CD4-positive, alpha-beta memory T cell (primary cell): ENCODE measurements at regions not wholly inside any gene's neighbourhood (a gene's known extent, or its start where the extent isn't known, plus 50 kb on each side); places are given as distances from the start of the nearest gene placed in this dataset.

ENCODE experiments used
- CTCF ChIA-PET: fragments of 350-600 bp; sonication (Branson Sonifier 250); formaldehyde crosslinking; loops from one replicate; lab custom pipeline; 2021; ENCODE audit warnings: inconsistent platforms; ENCODE audit not compliant: partially characterized antibody; lab: Charles Lee
- POLR2A ChIA-PET: fragments of 350-600 bp; sonication (Branson Sonifier 250); formaldehyde crosslinking; loops from one replicate; lab custom pipeline; 2021; ENCODE audit not compliant: partially characterized antibody; lab: Charles Lee
- DNase-seq, 5 donors: peaks; one replicate each; pipeline versions ENCODE4 v3.0.0 to v3.0.0-alpha.2; 2020 to 2022; ENCODE audit warnings: mixed read lengths in 1 of 5
- H3K27ac ChIP-seq: one replicate; pipeline ENCODE4 v1.7.0; 2013; ENCODE audit warnings: low read depth, low read length
- H3K27me3 ChIP-seq: 2 replicates; pipeline ENCODE4 v1.7.0; 2013; ENCODE audit warnings: mild to moderate bottlenecking, low read length, moderate library complexity; ENCODE audit not compliant: insufficient read depth
- H3K36me3 ChIP-seq: 2 replicates; pipeline ENCODE4 v1.7.0; 2013; ENCODE audit warnings: mild to moderate bottlenecking, low read length, moderate library complexity; ENCODE audit not compliant: insufficient read depth
- H3K4me1 ChIP-seq: 2 replicates; pipeline ENCODE4 v1.7.0; 2013; ENCODE audit warnings: mild to moderate bottlenecking, low read length, moderate library complexity; ENCODE audit not compliant: insufficient read depth
- H3K4me3 ChIP-seq, 2 donors: one replicate each; pipeline ENCODE4 v1.7.0; 2013; ENCODE audit warnings: low read length in 2 of 2, mild to moderate bottlenecking in 1 of 2
- H3K9me3 ChIP-seq, 2 donors: one replicate each; pipeline ENCODE4 v1.7.0; 2013; ENCODE audit warnings: low read length in 2 of 2, control low read depth in 1 of 2; ENCODE audit not compliant: control insufficient read depth in 1 of 2
- H3K27ac Mint-ChIP-seq, 7 donors: one replicate each; pipeline ENCODE4 v1.8.0; 2020 to 2021; ENCODE audit warnings: mixed read lengths in 7 of 7, mild to moderate bottlenecking in 6 of 7, inconsistent platforms in 3 of 7, moderate library complexity in 3 of 7
- H3K27me3 Mint-ChIP-seq, 2 donors: one replicate each; pipeline ENCODE4 v1.8.0; 2020 to 2021; ENCODE audit warnings: mixed read lengths in 2 of 2
- H3K36me3 Mint-ChIP-seq, 2 donors: one replicate each; pipeline ENCODE4 v1.8.0; 2020 to 2021; ENCODE audit warnings: mixed read lengths in 2 of 2, inconsistent platforms in 1 of 2, mild to moderate bottlenecking in 1 of 2
- H3K4me1 Mint-ChIP-seq, 4 donors: one replicate each; pipeline ENCODE4 v1.8.0; 2020 to 2021; ENCODE audit warnings: mixed read lengths in 4 of 4, mild to moderate bottlenecking in 1 of 4
- H3K4me3 Mint-ChIP-seq, 8 donors: one replicate each; pipeline ENCODE4 v1.8.0; 2020 to 2021; ENCODE audit warnings: mixed read lengths in 8 of 8, mild to moderate bottlenecking in 7 of 8, moderate library complexity in 6 of 8, inconsistent platforms in 3 of 8
- H3K9me3 Mint-ChIP-seq, 8 donors: one replicate each; pipeline ENCODE4 v1.8.0; 2020 to 2021; ENCODE audit warnings: mixed read lengths in 8 of 8, mild to moderate bottlenecking in 5 of 8, inconsistent platforms in 3 of 8, moderate library complexity in 1 of 8
- intact Hi-C: fragments of 100-400 bp; cut with micrococcal nuclease; formaldehyde crosslinking; loops from one replicate; pipeline ENCODE4 v1.15.1; 2023

DNA sequence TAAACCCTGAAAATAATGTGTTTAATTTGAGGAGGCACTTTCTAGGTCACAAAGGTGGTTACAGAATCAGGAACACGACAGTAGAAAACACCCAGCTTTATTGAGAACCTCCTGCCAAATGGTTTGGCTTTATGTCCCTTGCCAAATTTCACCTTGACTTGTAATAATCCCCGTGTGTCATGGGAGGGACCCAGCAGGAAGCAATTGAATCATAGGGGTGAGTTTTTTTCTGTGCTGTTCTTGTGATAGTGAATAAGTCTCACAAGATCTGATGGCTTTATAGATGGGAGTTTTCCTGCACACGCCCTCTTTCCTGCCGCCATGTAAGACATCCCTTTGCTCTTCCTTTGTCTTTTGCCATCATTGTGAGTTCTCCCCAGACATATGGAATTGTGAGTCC is 193.8 kb upstream of the KLF6 start:
- H3K36me3 ChIP-seq, result no peaks in the 10 kb centered on the region
- CTCF ChIA-PET, result no interaction called here
- Mint-ChIP-seq H3K27ac (peak overlapping the region in 4 of 7 donors; percentile 25 to 92 (median 50)), H3K9me3 (peaks cover 0 to 6% (median 5%) of the 10 kb centered on the region in 8 donors), H3K4me3 (peak overlapping the region in 6 of 8 donors; percentile 0 to 81 (median 32)), H3K36me3 (peaks cover 3% of the 10 kb centered on the region in 2 donors), H3K27me3 (no peaks in the 10 kb centered on the region), H3K4me1 (peaks cover 11 to 48% (median 21%) of the 10 kb centered on the region in 4 donors)
- POLR2A ChIA-PET, result interaction anchor here (0.6 to 6.2 kb wide), 6 partner anchors 18 to 222 kb away, joined by 3 to 90 read pairs (median 6); partner anchors contain the start of gene KLF6
- no peak overlapping the region for H3K27ac ChIP-seq
- no peaks in the 10 kb centered on the region for H3K27me3 ChIP-seq
- intact Hi-C loops, result loop anchor here (10.0 kb wide), 2 partner anchors 194 to 676 kb away; partner anchors contain the start of gene KLF6
- H3K4me1 ChIP-seq, result peaks cover 87% of the 10 kb centered on the region
- peak in 3 of 5 donors; percentile 26 to 65 (median 47) for DNase-seq
- H3K4me3 ChIP-seq, result no peak overlapping the region
- no peaks in the 10 kb centered on the region for H3K9me3 ChIP-seq

DNA sequence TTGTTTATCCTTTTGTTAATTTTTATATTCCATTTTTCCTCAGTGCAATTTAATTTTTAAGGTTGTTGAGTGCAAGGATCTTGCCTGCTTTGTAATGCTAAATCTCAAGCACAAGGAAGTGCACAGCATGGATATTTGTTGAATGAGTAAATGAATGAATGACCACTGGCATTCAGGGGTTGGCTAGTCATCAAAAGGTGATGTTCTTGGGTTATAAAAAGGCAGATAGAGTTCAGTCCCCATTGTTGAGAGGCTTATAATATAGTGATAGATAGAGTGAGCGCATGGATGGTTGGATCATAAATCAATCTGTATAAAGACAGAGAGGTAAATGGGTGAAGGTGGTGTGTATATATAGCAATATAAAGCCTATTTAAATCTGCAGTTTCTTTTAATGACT is 193.2 kb upstream of the KLF6 start:
- peaks cover 92% of the 10 kb centered on the region for H3K4me1 ChIP-seq
- intact Hi-C loops, result loop anchor here (10.0 kb wide), 2 partner anchors 193 to 677 kb away; partner anchors contain the start of gene KLF6
- Mint-ChIP-seq H3K27me3 (no peaks in the 10 kb centered on the region), H3K4me1 (peaks cover 14 to 48% (median 22%) of the 10 kb centered on the region in 4 donors), H3K36me3 (peaks cover 3% of the 10 kb centered on the region in 2 donors), H3K9me3 (peaks cover 0 to 6% (median 4%) of the 10 kb centered on the region in 8 donors), H3K27ac (no peak overlapping the region), H3K4me3 (no peak overlapping the region)
- H3K36me3 ChIP-seq, result no peaks in the 10 kb centered on the region
- H3K4me3 ChIP-seq, result no peak overlapping the region
- H3K27ac ChIP-seq, result no peak overlapping the region
- DNase-seq, result no peak
- H3K27me3 ChIP-seq, result no peaks in the 10 kb centered on the region
- H3K9me3 ChIP-seq, result no peaks in the 10 kb centered on the region
- ChIA-PET CTCF (no interaction called here), POLR2A (interaction anchor here (0.6 to 6.2 kb wide), 6 partner anchors 103 to 221 kb away, joined by 3 to 90 read pairs (median 4); partner anchors contain the start of gene KLF6)

DNA sequence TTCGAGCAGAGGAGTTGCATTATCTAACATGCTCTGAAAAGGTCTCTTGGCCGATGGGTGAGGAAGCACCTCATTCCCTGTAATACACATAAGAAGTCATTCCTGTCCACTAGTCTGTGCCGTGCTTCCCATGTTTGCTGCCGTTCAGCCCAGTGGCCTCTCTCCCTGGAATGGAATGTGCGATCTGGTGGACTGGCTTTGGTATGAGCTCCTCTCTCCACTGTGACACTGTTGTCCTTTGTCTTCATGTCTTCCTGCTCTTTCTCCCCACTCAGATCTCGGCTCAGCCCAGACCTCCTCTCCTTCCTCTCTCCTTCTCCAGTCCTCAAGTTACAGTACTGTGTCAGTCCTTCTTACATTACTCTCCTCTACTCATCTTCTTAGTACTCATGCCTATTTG is 192.8 kb upstream of the KLF6 start:
- no peak overlapping the region for H3K4me3 Mint-ChIP-seq
- Histone ChIP-seq H3K27me3 (no peaks in the 10 kb centered on the region), H3K4me3 (no peak overlapping the region), H3K27ac (no peak overlapping the region), H3K9me3 (no peaks in the 10 kb centered on the region), H3K4me1 (peaks cover 94% of the 10 kb centered on the region), H3K36me3 (no peaks in the 10 kb centered on the region)
- DNase-seq, result no peak
- peaks cover 18 to 49% (median 24%) of the 10 kb centered on the region in 4 donors for H3K4me1 Mint-ChIP-seq
- no peaks in the 10 kb centered on the region for H3K27me3 Mint-ChIP-seq
- H3K27ac Mint-ChIP-seq, result no peak overlapping the region
- peaks cover 0 to 4% (median 2%) of the 10 kb centered on the region in 8 donors for H3K9me3 Mint-ChIP-seq
- ChIA-PET CTCF (interaction anchor here (1.3 kb wide), 1 partner anchor 16 kb away, joined by 5 read pairs; no protein-coding TSS in a partner anchor), POLR2A (interaction anchor here (1.0 to 9.2 kb wide), 7 partner anchors 14 to 195 kb away, joined by 3 to 179 read pairs (median 4); partner anchors contain the start of gene KLF6)
- peaks cover 2% of the 10 kb centered on the region in 2 donors for H3K36me3 Mint-ChIP-seq
- intact Hi-C loops, result loop anchor here (10.0 kb wide), 2 partner anchors 193 to 677 kb away; partner anchors contain the start of gene KLF6

DNA sequence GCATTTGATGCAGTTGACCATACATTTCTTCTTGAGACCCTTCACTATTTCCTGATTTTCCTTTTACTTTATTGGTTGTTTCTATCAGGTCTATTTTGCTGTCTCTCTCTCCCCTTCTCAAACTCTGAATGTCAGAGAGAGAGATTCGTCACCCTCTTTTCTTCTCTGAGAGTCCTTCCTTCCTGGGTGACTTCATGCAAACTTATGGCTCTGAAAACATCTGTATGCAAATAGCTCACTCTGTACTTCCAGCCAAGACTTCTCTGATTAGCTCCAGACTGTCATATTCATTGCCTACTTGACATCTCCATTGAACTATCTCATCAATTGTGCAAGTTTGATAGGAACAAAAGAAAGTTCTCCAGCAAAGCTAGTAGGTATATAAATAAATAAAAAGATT is 191.7 kb upstream of the KLF6 start:
- H3K9me3 ChIP-seq, result no peaks in the 10 kb centered on the region
- H3K27me3 Mint-ChIP-seq, result no peaks in the 10 kb centered on the region
- no peaks in the 10 kb centered on the region for H3K36me3 ChIP-seq
- no peaks in the 10 kb centered on the region for H3K27me3 ChIP-seq
- CTCF ChIA-PET, result interaction anchor here (1.3 kb wide), 1 partner anchor 15 kb away, joined by 5 read pairs; no protein-coding TSS in a partner anchor
- no peak overlapping the region for H3K27ac Mint-ChIP-seq
- POLR2A ChIA-PET, result interaction anchor here (0.9 to 9.2 kb wide), 11 partner anchors 13 to 194 kb away, joined by 3 to 179 read pairs (median 4); partner anchors contain the start of gene KLF6
- H3K4me1 ChIP-seq, result peaks cover 94% of the 10 kb centered on the region
- H3K4me1 Mint-ChIP-seq, result peaks cover 25 to 47% (median 29%) of the 10 kb centered on the region in 4 donors
- H3K4me3 Mint-ChIP-seq, result no peak overlapping the region
- intact Hi-C loops, result loop anchor here (10.0 kb wide), 2 partner anchors 192 to 678 kb away; partner anchors contain the start of gene KLF6
- no peak overlapping the region for H3K4me3 ChIP-seq
- H3K9me3 Mint-ChIP-seq, result peaks cover 0 to 4% (median 0%) of the 10 kb centered on the region in 8 donors
- H3K27ac ChIP-seq, result peak overlapping the region; percentile 16
- no peak for DNase-seq
- H3K36me3 Mint-ChIP-seq, result no peaks in the 10 kb centered on the region

DNA sequence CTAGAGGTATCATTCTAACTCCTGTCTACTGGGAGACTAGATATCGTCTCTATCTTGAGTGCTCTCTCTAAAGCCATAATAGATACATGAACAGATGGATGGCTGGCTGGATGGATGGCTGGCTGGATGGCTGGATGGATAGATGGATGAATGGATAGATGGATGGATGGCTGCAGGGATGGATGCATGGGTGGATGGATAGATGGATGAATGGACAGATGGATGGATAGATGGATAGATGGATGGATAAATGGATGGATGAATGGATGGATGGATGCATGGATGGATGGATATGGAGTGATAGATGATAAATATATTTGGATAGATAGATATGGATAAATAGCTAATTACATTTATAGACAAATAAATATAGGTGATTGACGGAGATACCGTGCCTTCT is 191.2 kb upstream of the KLF6 start:
- Histone ChIP-seq H3K36me3 (no peaks in the 10 kb centered on the region), H3K27ac (peak overlapping the region; percentile 16), H3K4me1 (peaks cover 94% of the 10 kb centered on the region), H3K4me3 (no peak overlapping the region), H3K9me3 (no peaks in the 10 kb centered on the region), H3K27me3 (no peaks in the 10 kb centered on the region)
- DNase-seq, result no peak
- H3K4me1 Mint-ChIP-seq, result peaks cover 29 to 47% (median 32%) of the 10 kb centered on the region in 4 donors
- no peaks in the 10 kb centered on the region for H3K36me3 Mint-ChIP-seq
- intact Hi-C loops, result loop anchor here (10.0 kb wide), 2 partner anchors 191 to 679 kb away; partner anchors contain the start of gene KLF6
- ChIA-PET CTCF (no interaction called here), POLR2A (interaction anchor here (0.9 to 9.2 kb wide), 7 partner anchors 12 to 193 kb away, joined by 3 to 179 read pairs (median 6); partner anchors contain the start of gene KLF6)
- peaks cover 0 to 4% (median 0%) of the 10 kb centered on the region in 8 donors for H3K9me3 Mint-ChIP-seq
- H3K27ac Mint-ChIP-seq, result no peak overlapping the region
- no peaks in the 10 kb centered on the region for H3K27me3 Mint-ChIP-seq
- no peak overlapping the region for H3K4me3 Mint-ChIP-seq

DNA sequence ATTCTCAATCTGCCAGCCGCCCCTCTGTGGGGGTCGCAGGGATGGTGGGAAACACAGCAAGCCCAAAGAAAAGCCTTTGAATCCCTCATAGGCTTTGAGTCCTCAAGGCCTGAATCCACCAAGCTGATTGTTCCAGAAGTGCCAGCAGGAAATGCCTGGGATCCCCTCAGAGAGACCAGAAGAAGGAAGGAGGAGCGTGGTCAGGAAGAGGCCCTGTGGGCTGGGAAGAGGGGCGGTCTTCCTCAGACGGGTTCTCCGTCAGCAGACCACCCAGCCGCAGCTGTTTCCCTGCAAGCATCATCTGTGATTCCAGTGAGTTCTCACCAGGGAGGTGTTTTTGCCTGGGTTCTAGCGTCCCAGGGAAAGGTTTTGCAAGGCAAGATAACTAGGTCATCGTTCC is 190.0 kb upstream of the KLF6 start:
- POLR2A ChIA-PET, result interaction anchor here (1.1 to 9.2 kb wide), 6 partner anchors 29 to 192 kb away, joined by 3 to 179 read pairs (median 25); partner anchors contain the start of gene KLF6
- CTCF ChIA-PET, result interaction anchor here (1.4 to 1.5 kb wide), 2 partner anchors 14 to 27 kb away, joined by 3 to 5 read pairs; no protein-coding TSS in a partner anchor
- Histone ChIP-seq H3K4me1 (peaks cover 94% of the 10 kb centered on the region), H3K4me3 (no peak overlapping the region), H3K9me3 (no peaks in the 10 kb centered on the region), H3K36me3 (no peaks in the 10 kb centered on the region), H3K27ac (no peak overlapping the region), H3K27me3 (no peaks in the 10 kb centered on the region)
- Mint-ChIP-seq H3K36me3 (no peaks in the 10 kb centered on the region), H3K27me3 (no peaks in the 10 kb centered on the region), H3K4me3 (peak overlapping the region in 3 of 8 donors; percentile 4 to 13 (median 9)), H3K9me3 (peaks cover 0 to 4% (median 0%) of the 10 kb centered on the region in 8 donors), H3K27ac (peak overlapping the region in 2 of 7 donors; percentile 5 to 65), H3K4me1 (peaks cover 34 to 49% (median 44%) of the 10 kb centered on the region in 4 donors)
- DNase-seq, result no peak
- intact Hi-C loops, result loop anchor here (10.0 kb wide), 2 partner anchors 190 to 680 kb away; partner anchors contain the start of gene KLF6
